ENCODE measurements at regions not wholly inside any gene's neighbourhood (a gene's known extent, or its start where the extent isn't known, plus 50 kb on each side); places are given as distances from the start of the nearest gene placed in this dataset.
"Not testable (repeated sequence)": the region's sequence is repeated elsewhere in the genome, so short reads cannot be mapped to it uniquely, and the experiment has no call there.

- no peaks in the 10 kb centered on the region for H3K36me3 ChIP-seq (ENCODE audit: insufficient read depth, low read length)
- H3K4me1 ChIP-seq (ENCODE audit: insufficient read depth, low read length): peaks cover 12% of the 10 kb centered on the region
- H3K9me3 ChIP-seq (ENCODE audit: control insufficient read depth, insufficient read depth, low read length): no peaks in the 10 kb centered on the region
- no peak overlapping the region for H3K9ac ChIP-seq (ENCODE audit: low read depth, low read length)
Measured at GRCh38 chr16:29158785-29159184, 173.9 kb downstream of the LAT start.

DNA sequence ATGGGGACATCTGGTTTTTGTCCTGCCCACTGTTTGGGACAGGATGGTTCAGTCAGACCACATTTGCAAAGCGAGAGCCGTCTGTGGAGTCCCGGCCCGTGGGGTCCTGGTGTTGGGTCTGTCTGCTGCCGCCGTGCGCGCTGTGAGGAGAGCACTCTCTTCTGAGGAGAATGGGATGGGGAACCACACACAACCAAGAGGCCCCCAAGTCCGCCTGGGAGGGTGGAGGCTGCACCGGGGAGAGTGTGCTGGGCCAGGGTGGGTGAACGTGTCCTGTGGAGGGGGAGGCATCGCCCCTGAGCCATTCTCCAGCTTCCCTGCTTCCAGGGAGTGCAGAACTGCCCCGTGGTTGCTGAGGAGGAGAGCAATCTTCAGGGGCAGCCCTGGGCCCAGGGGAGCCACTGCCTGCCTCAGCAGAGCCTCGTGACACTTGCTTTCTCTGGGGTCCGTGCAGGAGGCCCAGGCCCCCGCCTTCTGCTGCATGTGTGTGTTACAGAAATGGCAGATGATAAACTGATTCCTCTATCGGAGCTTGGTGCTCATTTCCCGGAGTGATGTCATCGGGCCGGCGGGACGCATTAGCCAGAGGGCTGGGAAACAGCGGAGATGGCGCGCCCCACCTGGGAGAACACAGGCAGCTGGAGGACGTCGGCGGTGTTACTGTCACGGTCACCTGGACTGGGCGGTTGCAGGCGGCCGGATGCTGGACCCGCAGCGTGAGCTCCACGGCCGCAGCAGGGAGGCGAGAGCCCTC, 173.4 kb downstream of the LAT start:
- H3K4me1 ChIP-seq (ENCODE audit: insufficient read depth, low read length): peaks cover 12% of the 10 kb centered on the region
- H3K36me3 ChIP-seq (ENCODE audit: insufficient read depth, low read length); H3K9ac ChIP-seq (ENCODE audit: low read depth, low read length); H3K9me3 ChIP-seq (ENCODE audit: control insufficient read depth, insufficient read depth, low read length): not testable (repeated sequence)

- H3K4me1 ChIP-seq (ENCODE audit: insufficient read depth, low read length): peaks cover 12% of the 10 kb centered on the region
Measured at GRCh38 chr16:29157051-29157923, 172.4 kb downstream of the LAT start.

GRCh38 chr16:29156511-29156910, 171.7 kb downstream of the LAT start:
- Histone ChIP-seq H3K4me1 (ENCODE audit: insufficient read depth, low read length) (peaks cover 12% of the 10 kb centered on the region), H3K36me3 (ENCODE audit: insufficient read depth, low read length) (no peaks in the 10 kb centered on the region), H3K9me3 (ENCODE audit: control insufficient read depth, insufficient read depth, low read length) (no peaks in the 10 kb centered on the region), H3K9ac (ENCODE audit: low read depth, low read length) (peak overlapping the region; percentile 1; the same call in 1 of the 2 replicates)

More at GRCh38 chr16:29157051-29157923, 172.4 kb downstream of the LAT start:
- H3K9me3 ChIP-seq (ENCODE audit: control insufficient read depth, insufficient read depth, low read length); H3K9ac ChIP-seq (ENCODE audit: low read depth, low read length); H3K36me3 ChIP-seq (ENCODE audit: insufficient read depth, low read length): not testable (repeated sequence)

- not testable (repeated sequence) for H3K9me3 ChIP-seq (ENCODE audit: control insufficient read depth, insufficient read depth, low read length); H3K36me3 ChIP-seq (ENCODE audit: insufficient read depth, low read length); H3K9ac ChIP-seq (ENCODE audit: low read depth, low read length)
- peaks cover 12% of the 10 kb centered on the region for H3K4me1 ChIP-seq (ENCODE audit: insufficient read depth, low read length)
Measured at GRCh38 chr16:29155866-29156200, 171.0 kb downstream of the LAT start.

- H3K4me1 ChIP-seq (ENCODE audit: insufficient read depth, low read length): peaks cover 12% of the 10 kb centered on the region
- H3K9ac ChIP-seq (ENCODE audit: low read depth, low read length): not testable (repeated sequence)
Measured at GRCh38 chr16:29155131-29155865, 170.4 kb downstream of the LAT start.

GRCh38 chr16:29154676-29155121, 169.8 kb downstream of the LAT start:
- no peaks in the 10 kb centered on the region for H3K36me3 ChIP-seq (ENCODE audit: insufficient read depth, low read length)
- H3K9me3 ChIP-seq (ENCODE audit: control insufficient read depth, insufficient read depth, low read length): no peaks in the 10 kb centered on the region
- no peak overlapping the region for H3K9ac ChIP-seq (ENCODE audit: low read depth, low read length)
- peaks cover 12% of the 10 kb centered on the region for H3K4me1 ChIP-seq (ENCODE audit: insufficient read depth, low read length)

More at GRCh38 chr16:29155131-29155865, 170.4 kb downstream of the LAT start:
- H3K36me3 ChIP-seq (ENCODE audit: insufficient read depth, low read length); H3K9me3 ChIP-seq (ENCODE audit: control insufficient read depth, insufficient read depth, low read length): not testable (repeated sequence)

GRCh38 chr16:29154088-29154487, 169.2 kb downstream of the LAT start:
- Histone ChIP-seq H3K4me1 (ENCODE audit: insufficient read depth, low read length) (peaks cover 12% of the 10 kb centered on the region), H3K36me3 (ENCODE audit: insufficient read depth, low read length) (no peaks in the 10 kb centered on the region), H3K9ac (ENCODE audit: low read depth, low read length) (no peak overlapping the region), H3K9me3 (ENCODE audit: control insufficient read depth, insufficient read depth, low read length) (no peaks in the 10 kb centered on the region)

- H3K9me3 ChIP-seq (ENCODE audit: control insufficient read depth, insufficient read depth, low read length); H3K36me3 ChIP-seq (ENCODE audit: insufficient read depth, low read length); H3K9ac ChIP-seq (ENCODE audit: low read depth, low read length): not testable (repeated sequence)
- H3K4me1 ChIP-seq (ENCODE audit: insufficient read depth, low read length): peaks cover 11% of the 10 kb centered on the region
Measured at GRCh38 chr16:29153307-29153706, 168.5 kb downstream of the LAT start.

DNA sequence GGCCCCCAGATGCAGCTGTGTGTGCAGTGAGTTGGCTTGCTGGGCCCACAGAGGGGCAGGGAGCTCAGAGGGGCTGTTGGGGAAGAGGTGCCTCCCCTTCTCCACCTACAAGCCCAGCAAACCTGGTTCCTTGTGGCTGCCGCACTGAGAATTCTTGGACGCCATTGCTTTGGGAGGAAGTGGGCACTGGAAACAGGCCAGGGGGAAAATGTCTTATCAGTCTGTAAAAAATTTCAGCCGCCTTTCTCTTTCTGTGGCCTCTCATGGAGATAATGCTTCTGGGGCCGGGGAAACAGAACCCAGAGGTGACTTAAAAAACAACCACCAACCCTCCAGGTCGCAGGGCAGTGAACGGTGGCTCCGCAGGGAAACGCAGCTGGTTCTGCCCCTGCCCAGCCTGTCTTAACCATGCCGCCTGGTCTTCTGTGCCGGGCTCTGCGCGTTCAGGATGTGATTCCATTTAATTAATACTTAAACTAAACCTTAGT, 167.7 kb downstream of the LAT start:
- H3K4me1 ChIP-seq (ENCODE audit: insufficient read depth, low read length); H3K9ac ChIP-seq (ENCODE audit: low read depth, low read length); H3K9me3 ChIP-seq (ENCODE audit: control insufficient read depth, insufficient read depth, low read length); H3K36me3 ChIP-seq (ENCODE audit: insufficient read depth, low read length): not testable (repeated sequence)

DNA sequence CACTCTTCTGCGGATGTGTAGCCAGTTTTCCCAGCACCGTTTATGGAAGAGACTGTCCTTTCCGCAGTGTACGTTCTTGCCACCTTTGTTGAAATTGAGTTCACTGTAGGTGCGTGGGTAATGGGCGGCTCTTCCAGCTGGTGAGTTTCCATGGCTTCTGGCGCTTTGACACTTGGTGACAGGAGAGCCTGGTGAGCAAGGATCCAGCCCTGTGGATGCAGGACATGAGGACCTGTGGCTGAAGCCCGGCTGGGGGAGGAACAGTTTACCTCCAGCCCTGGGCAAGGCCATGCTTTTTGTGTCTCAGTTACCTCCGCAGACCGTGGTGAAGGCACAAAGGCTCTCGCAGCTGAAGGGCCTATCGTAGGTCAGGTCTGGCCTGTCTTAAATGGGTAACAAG, 166.5 kb downstream of the LAT start:
- H3K36me3 ChIP-seq (ENCODE audit: insufficient read depth, low read length): no peaks in the 10 kb centered on the region
- no peak overlapping the region for H3K9ac ChIP-seq (ENCODE audit: low read depth, low read length)
- no peaks in the 10 kb centered on the region for H3K4me1 ChIP-seq (ENCODE audit: insufficient read depth, low read length)
- no peaks in the 10 kb centered on the region for H3K9me3 ChIP-seq (ENCODE audit: control insufficient read depth, insufficient read depth, low read length)

- H3K4me1 ChIP-seq (ENCODE audit: insufficient read depth, low read length); H3K36me3 ChIP-seq (ENCODE audit: insufficient read depth, low read length); H3K9me3 ChIP-seq (ENCODE audit: control insufficient read depth, insufficient read depth, low read length); H3K9ac ChIP-seq (ENCODE audit: low read depth, low read length): not testable (repeated sequence)
Measured at GRCh38 chr16:29149912-29150311, 165.1 kb downstream of the LAT start.

GRCh38 chr16:29148867-29149272, 164.0 kb downstream of the LAT start:
- Histone ChIP-seq H3K36me3 (ENCODE audit: insufficient read depth, low read length) (no peaks in the 10 kb centered on the region), H3K9ac (ENCODE audit: low read depth, low read length) (no peak overlapping the region)

GRCh38 chr16:29148131-29148691, 163.4 kb downstream of the LAT start:
- Histone ChIP-seq H3K4me1 (ENCODE audit: insufficient read depth, low read length) (no peaks in the 10 kb centered on the region), H3K36me3 (ENCODE audit: insufficient read depth, low read length) (no peaks in the 10 kb centered on the region), H3K9ac (ENCODE audit: low read depth, low read length) (no peak overlapping the region), H3K9me3 (ENCODE audit: control insufficient read depth, insufficient read depth, low read length) (no peaks in the 10 kb centered on the region)

More at GRCh38 chr16:29148867-29149272, 164.0 kb downstream of the LAT start:
- Histone ChIP-seq H3K4me1 (ENCODE audit: insufficient read depth, low read length) (no peaks in the 10 kb centered on the region), H3K9me3 (ENCODE audit: control insufficient read depth, insufficient read depth, low read length) (no peaks in the 10 kb centered on the region)
